Activated CD4-positive, alpha-beta T cell treated with anti-CD3 and anti-CD28 coated beads, Interleukin-2, amount 50 U/mL, for 16 hours (primary cell): ENCODE measurements at regions not wholly inside any gene's neighbourhood (a gene's known extent, or its start where the extent isn't known, plus 50 kb on each side); places are given as distances from the start of the nearest gene placed in this dataset.

Experiments used
- DNase-seq: peaks from one replicate; pipeline ENCODE4 v3.0.0-alpha.2; 2020

- DNase-seq = no peak
Observed at GRCh38 chr16:76913046-76913445, 277.9 kb upstream of the MON1B start.

GRCh38 chr16:76926042-76926441 lies 264.9 kb upstream of the MON1B start:
- no peak for DNase-seq

GRCh38 chr16:76926595-76926994 lies 264.4 kb upstream of the MON1B start:
- no peak for DNase-seq

GRCh38 chr16:76931186-76931585 lies 259.8 kb upstream of the MON1B start:
- DNase-seq = no peak

GRCh38 chr16:76932541-76933211 lies 258.3 kb upstream of the MON1B start:
- peak; percentile 59 for DNase-seq

GRCh38 chr16:76940251-76940650 lies 250.7 kb upstream of the MON1B start:
- no peak for DNase-seq

GRCh38 chr16:76941113-76941512 lies 249.9 kb upstream of the MON1B start:
- DNase-seq = no peak

GRCh38 chr16:76942089-76942488 lies 248.9 kb upstream of the MON1B start:
- no peak for DNase-seq

- no peak for DNase-seq
Observed at GRCh38 chr16:76943921-76944320, 247.1 kb upstream of the MON1B start.

- peak; percentile 75 for DNase-seq
Observed at GRCh38 chr16:76946879-76947278, 244.1 kb upstream of the MON1B start.

GRCh38 chr16:76947749-76948148 lies 243.2 kb upstream of the MON1B start:
- DNase-seq = no peak

GRCh38 chr16:76955629-76956028 lies 235.4 kb upstream of the MON1B start:
- no peak for DNase-seq

- DNase-seq = no peak
Observed at GRCh38 chr16:76956394-76956793, 234.6 kb upstream of the MON1B start.

GRCh38 chr16:76956841-76957240 lies 234.1 kb upstream of the MON1B start:
- no peak for DNase-seq

GRCh38 chr16:76959166-76959565 lies 231.8 kb upstream of the MON1B start:
- no peak for DNase-seq

GRCh38 chr16:76963614-76964315 lies 227.2 kb upstream of the MON1B start:
- no peak for DNase-seq

- no peak for DNase-seq
Observed at GRCh38 chr16:76964464-76965154, 226.4 kb upstream of the MON1B start.

- DNase-seq = no peak
Observed at GRCh38 chr16:76970087-76970744, 220.8 kb upstream of the MON1B start.

GRCh38 chr16:76970745-76971099 lies 220.3 kb upstream of the MON1B start:
- no peak for DNase-seq

- DNase-seq = peak; percentile 54
Observed at GRCh38 chr16:76976101-76976500, 214.9 kb upstream of the MON1B start.

GRCh38 chr16:76976756-76977155 lies 214.2 kb upstream of the MON1B start:
- DNase-seq = no peak

GRCh38 chr16:76984196-76984595 lies 206.8 kb upstream of the MON1B start:
- DNase-seq = no peak

GRCh38 chr16:76985392-76986045 lies 205.5 kb upstream of the MON1B start:
- no peak for DNase-seq
